Adrenal gland (tissue), 5 donors: ENCODE measurements at regions not wholly inside any gene's neighbourhood (a gene's known extent, or its start where the extent isn't known, plus 50 kb on each side); places are given as distances from the start of the nearest gene placed in this dataset.

ENCODE experiments used
- CTCF ChIP-seq, 6 experiments: fragments of 450-650 bp in 4 of 6; fragments of 200-600 bp in 2 of 6; sonication (generic) in 1 of 6; IDR thresholded peaks; 1 replicate in 5 of 6; 2 replicates in 1 of 6; pipeline versions ENCODE4 v1.5.1 to v1.8.0; 2016 to 2021; ENCODE audit warnings: antibody characterized with exemption in 6 of 6, mild to moderate bottlenecking in 2 of 6, moderate library complexity in 1 of 6
- POLR2A ChIP-seq, 2 donors: fragments of 450-650 bp; IDR thresholded peaks; one replicate each; pipeline ENCODE4 v1.6.1; 2017; ENCODE audit warnings: antibody characterized with exemption in 2 of 2, mild to moderate bottlenecking in 2 of 2, moderate library complexity in 1 of 2
- donor health status: DM: no; HTN: no; CAD: no.

- TF ChIP-seq CTCF (IDR thresholded peaks at IDR 0.05) (no peak), POLR2A (IDR thresholded peaks at IDR 0.05) (no peak)
These were observed 499.7 kb upstream of the RGS6 start for GRCh38 chr14:71432334-71433110.
